GM12875 (cell line): ENCODE measurements at regions not wholly inside any gene's neighbourhood (a gene's known extent, or its start where the extent isn't known, plus 50 kb on each side); places are given as distances from the start of the nearest gene placed in this dataset.

ENCODE experiments used
- H3K4me3 ChIP-seq: one replicate; pipeline ENCODE4 v1.5.1; 2011; ENCODE audit warnings: low read depth, low read length, control low read depth
- TF ChIP-seq, protein P1 (sequence below): IDR thresholded peaks from 2 replicates; pipeline ENCODE4 v1.5.1; 2011; ENCODE audit warnings: low read depth, mild to moderate bottlenecking, control low read depth, inconsistent platforms, low read length, moderate library complexity, borderline replicate concordance; ENCODE audit not compliant: insufficient read depth

DNA sequence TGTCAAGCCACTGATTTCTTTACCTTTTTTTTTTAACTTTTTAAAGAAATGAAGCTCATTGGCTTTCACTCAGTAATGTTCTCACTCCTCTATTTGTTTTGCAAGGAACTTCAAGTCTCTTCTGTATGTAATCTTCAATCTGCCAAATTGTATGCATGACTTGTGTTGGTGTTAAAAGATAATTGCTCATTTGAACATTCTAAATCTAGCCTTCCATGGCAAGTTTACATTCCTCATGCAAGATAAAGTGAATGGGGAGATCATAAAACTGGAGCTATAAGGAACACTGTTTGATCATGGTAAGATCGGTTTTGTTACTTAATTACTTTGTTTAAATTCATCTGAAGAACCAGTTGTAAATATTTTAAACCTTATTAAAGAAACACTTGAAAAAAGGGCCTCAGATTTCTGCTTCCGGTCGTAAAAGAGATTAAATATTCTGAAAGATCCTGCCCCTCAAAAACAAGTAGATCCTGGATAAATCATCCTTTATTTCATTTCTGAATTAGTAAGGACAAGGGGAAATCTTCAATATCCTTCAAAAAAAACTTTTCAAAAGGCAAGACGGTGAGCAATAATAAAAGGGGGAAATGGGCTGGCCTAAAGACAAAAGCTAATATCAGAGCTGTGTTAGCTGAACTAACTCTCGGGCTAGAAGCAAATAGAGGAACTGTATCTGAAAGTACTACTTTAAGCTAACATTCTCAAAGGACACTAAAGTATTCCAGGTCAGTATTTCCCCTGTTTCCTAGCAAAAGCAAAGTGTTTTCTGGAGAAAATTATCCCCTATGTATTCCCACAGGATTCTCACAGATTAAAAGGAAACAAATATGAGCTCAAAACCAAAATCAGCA, 107.0 kb upstream of the ATP11B start:
- TF ChIP-seq, protein P1, sequence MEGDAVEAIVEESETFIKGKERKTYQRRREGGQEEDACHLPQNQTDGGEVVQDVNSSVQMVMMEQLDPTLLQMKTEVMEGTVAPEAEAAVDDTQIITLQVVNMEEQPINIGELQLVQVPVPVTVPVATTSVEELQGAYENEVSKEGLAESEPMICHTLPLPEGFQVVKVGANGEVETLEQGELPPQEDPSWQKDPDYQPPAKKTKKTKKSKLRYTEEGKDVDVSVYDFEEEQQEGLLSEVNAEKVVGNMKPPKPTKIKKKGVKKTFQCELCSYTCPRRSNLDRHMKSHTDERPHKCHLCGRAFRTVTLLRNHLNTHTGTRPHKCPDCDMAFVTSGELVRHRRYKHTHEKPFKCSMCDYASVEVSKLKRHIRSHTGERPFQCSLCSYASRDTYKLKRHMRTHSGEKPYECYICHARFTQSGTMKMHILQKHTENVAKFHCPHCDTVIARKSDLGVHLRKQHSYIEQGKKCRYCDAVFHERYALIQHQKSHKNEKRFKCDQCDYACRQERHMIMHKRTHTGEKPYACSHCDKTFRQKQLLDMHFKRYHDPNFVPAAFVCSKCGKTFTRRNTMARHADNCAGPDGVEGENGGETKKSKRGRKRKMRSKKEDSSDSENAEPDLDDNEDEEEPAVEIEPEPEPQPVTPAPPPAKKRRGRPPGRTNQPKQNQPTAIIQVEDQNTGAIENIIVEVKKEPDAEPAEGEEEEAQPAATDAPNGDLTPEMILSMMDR: no peak
- H3K4me3 ChIP-seq: no peak overlapping the region

DNA sequence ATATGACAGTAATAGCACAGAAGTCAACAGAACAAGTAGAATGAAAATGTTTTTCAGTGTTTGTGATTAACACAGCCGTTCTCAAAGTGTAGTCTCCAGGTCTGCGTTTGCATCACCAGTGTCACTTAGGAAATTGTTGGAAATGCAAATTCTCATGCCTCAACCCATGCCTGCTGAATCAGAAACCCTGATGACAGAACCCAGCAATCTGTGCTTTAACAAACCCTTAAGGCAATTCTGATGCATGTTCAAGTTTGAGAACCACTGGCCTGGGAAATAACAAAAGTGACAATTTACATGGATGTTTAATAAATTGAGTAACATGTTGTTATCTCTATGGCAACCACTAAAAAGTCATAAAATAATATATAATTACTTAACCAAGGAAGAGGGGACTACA, 103.1 kb upstream of the ATP11B start:
- TF ChIP-seq, protein P1: no peak

DNA sequence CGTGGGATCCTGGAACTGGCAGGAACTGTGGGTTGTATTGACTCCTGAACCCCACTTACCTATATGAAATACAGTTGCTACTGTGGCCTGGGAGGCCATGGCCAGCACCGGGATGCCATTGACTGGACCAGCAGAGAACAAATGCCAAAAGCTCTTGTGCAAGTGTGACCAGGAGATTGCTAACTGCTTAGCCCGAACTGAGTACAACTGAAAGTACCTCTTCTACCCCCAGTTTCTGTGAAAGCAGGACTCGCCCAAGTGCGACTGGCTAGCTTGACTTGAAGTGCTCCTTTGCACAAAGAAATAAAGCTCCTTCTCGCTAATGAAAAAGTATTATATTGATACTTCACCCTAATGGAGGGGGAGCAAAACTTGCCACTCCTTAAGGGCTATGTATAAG, 101.3 kb upstream of the ATP11B start:
- TF ChIP-seq, protein P1: no peak
- H3K4me3 ChIP-seq: no peak overlapping the region

More for the DNA sequence above, 103.1 kb upstream of the ATP11B start:
- H3K4me3 ChIP-seq: no peak overlapping the region

DNA sequence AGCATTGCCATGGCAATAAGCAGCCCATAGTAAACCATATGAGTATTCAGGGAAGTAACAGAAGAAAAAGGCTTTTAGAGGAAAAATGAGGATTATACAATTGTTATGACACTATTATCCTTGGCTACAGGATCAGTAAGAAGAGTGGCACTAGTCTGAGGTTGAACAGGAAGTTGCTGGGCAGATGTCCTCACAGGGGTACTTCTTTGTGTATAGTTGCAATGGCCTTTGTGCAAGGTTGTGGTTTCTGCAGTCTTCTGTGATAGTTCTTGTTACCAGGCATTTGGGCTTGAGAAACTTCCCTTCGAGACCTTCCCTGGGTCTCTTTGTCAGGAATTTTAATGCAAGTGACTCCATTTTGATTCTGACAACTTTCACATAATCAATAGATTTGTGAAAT, 100.6 kb upstream of the ATP11B start:
- TF ChIP-seq, protein P1: no peak

DNA sequence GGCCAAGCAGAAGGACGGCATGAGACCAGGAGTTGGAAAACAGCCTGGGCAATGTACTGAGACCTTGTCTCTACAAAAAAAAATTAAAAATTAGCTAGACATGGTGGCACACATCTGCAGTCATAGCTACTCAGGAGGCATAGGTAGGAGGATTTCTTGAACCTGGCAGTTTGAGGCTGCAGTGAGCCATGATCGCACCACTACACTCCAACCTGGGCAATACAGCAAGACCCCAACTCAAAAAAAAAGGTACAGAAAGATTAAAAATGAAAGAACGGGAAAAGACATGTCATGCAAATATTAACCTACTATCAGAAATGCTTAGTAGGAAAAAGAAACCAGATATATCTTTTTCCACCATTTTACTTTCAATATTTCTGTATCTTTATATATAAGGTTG, 99.6 kb upstream of the ATP11B start:
- TF ChIP-seq, protein P1: no peak
- H3K4me3 ChIP-seq: no peak overlapping the region

More for the DNA sequence above, 100.6 kb upstream of the ATP11B start:
- no peak overlapping the region for H3K4me3 ChIP-seq

DNA sequence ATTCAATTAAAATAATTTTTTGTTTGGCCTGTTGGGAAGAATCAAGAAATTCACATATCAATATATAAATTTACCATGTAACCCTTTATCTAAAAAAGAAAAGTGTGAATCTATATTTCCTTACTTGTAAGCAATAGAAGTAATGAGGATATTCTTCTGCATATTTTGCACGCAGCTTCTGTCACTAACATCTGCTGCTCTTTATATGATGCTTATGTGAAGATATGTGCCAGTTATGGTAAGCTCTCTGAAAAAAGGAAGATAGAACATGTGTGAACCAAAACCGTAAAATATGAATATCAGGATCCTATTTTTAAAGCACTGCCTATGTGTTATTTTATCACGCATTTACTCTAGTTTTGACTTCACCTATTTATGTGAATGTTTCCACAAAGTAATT, 96.4 kb upstream of the ATP11B start:
- no peak overlapping the region for H3K4me3 ChIP-seq
- TF ChIP-seq, protein P1: no peak

DNA sequence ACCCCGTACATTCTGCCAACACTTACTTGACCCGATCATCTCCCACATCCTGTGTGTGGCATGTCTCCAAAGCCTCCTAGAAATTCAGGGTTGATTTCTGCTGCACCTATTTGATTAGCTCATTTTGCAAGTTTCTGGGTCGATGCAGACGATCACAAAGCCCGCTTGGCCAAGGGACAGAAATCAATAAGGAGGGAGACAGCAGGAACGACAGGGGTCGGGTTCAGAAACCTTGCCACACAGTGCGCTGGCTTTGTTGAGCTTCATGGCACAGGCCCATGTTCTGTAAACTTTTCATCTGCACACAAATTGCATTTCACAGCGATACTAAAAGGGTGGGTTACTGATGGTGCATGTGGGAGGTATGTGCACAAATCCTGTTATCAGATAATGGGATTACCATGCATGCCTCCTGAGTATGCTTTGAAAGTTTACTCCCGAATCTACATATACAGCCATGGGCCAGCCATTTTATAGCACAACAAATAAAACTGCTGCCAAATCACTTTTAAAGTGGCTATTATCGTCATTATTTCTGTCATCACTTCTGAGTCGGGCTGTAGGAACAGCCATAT, 95.9 kb upstream of the ATP11B start:
- no peak overlapping the region for H3K4me3 ChIP-seq
- TF ChIP-seq, protein P1: no peak
